Putamen (tissue), 1 donor: ENCODE measurements at regions not wholly inside any gene's neighbourhood (a gene's known extent, or its start where the extent isn't known, plus 50 kb on each side); places are given as distances from the start of the nearest gene placed in this dataset.

ENCODE experiments used
- DNase-seq: peaks from one replicate; pipeline ENCODE4 v3.0.0-alpha.2; 2016; ENCODE audit warnings: low spot score

GRCh38 chr5:33148076-33148513 is 292.7 kb upstream of the TARS1 start:
- no peak for DNase-seq

GRCh38 chr5:33153372-33153771 is 287.4 kb upstream of the TARS1 start:
- peak; percentile 3 for DNase-seq

GRCh38 chr5:33153831-33154230 is 286.9 kb upstream of the TARS1 start:
- DNase-seq = no peak

- DNase-seq = no peak
Observed at GRCh38 chr5:33160871-33161270, 279.9 kb upstream of the TARS1 start.

GRCh38 chr5:33161421-33161820 is 279.3 kb upstream of the TARS1 start:
- DNase-seq = no peak

GRCh38 chr5:33162057-33162456 is 278.7 kb upstream of the TARS1 start:
- no peak for DNase-seq

- DNase-seq = no peak
Observed at GRCh38 chr5:33166522-33166921, 274.2 kb upstream of the TARS1 start.

- DNase-seq = no peak
Observed at GRCh38 chr5:33166948-33167347, 273.8 kb upstream of the TARS1 start.

- DNase-seq = no peak
Observed at GRCh38 chr5:33167541-33167940, 273.2 kb upstream of the TARS1 start.

GRCh38 chr5:33170411-33170810 is 270.4 kb upstream of the TARS1 start:
- no peak for DNase-seq

GRCh38 chr5:33174383-33174782 is 266.4 kb upstream of the TARS1 start:
- no peak for DNase-seq

- DNase-seq = no peak
Observed at GRCh38 chr5:33179301-33179700, 261.5 kb upstream of the TARS1 start.

GRCh38 chr5:33180900-33181299 is 259.9 kb upstream of the TARS1 start:
- no peak for DNase-seq

- no peak for DNase-seq
Observed at GRCh38 chr5:33182986-33183385, 257.8 kb upstream of the TARS1 start.

GRCh38 chr5:33184367-33184766 is 256.4 kb upstream of the TARS1 start:
- DNase-seq = no peak

- no peak for DNase-seq
Observed at GRCh38 chr5:33188089-33188488, 252.7 kb upstream of the TARS1 start.

- no peak for DNase-seq
Observed at GRCh38 chr5:33194914-33195313, 245.9 kb upstream of the TARS1 start.

- no peak for DNase-seq
Observed at GRCh38 chr5:33195431-33196165, 245.2 kb upstream of the TARS1 start.

GRCh38 chr5:33198836-33199235 is 241.9 kb upstream of the TARS1 start:
- DNase-seq = no peak

- DNase-seq = no peak
Observed at GRCh38 chr5:33203931-33204330, 236.8 kb upstream of the TARS1 start.

- no peak for DNase-seq
Observed at GRCh38 chr5:33205079-33205478, 235.7 kb upstream of the TARS1 start.

GRCh38 chr5:33205727-33206410 is 234.9 kb upstream of the TARS1 start:
- no peak for DNase-seq

GRCh38 chr5:33206962-33207506 is 233.7 kb upstream of the TARS1 start:
- no peak for DNase-seq
